H54 (cell line): ENCODE measurements at regions not wholly inside any gene's neighbourhood (a gene's known extent, or its start where the extent isn't known, plus 50 kb on each side); places are given as distances from the start of the nearest gene placed in this dataset.
"Not testable (repeated sequence)": the region's sequence is repeated elsewhere in the genome, so short reads cannot be mapped to it uniquely, and the experiment has no call there.

Experiments used
- DNase-seq: peaks from one replicate; pipeline ENCODE4 v3.0.0; 2011; ENCODE audit warnings: low spot score, mixed read lengths; ENCODE audit not compliant: insufficient read length
- FAIRE-seq: peaks from 3 replicates; lab custom pipeline; 2011; peaks lifted over from hg19 to GRCh38; lab: Jason Lieb, UNC
- POLR2A ChIP-seq: IDR thresholded peaks from 2 replicates; pipeline ENCODE4 v1.6.1; 2011; ENCODE audit warnings: low read depth, mild to moderate bottlenecking, low read length

- TF ChIP-seq POLR2A = no peak
- DNase-seq = no peak
- FAIRE-seq = no peak
These were observed 386.0 kb upstream of the ADAMTS5 start for GRCh38 chr21:27352885-27353284.

- FAIRE-seq (peak; percentile 90), DNase-seq (peak; percentile 9)
- no peak for TF ChIP-seq POLR2A
These were observed 379.2 kb upstream of the ADAMTS5 start for GRCh38 chr21:27346041-27346448.

GRCh38 chr21:27339902-27340301 is 373.0 kb upstream of the ADAMTS5 start:
- no peak for TF ChIP-seq POLR2A

GRCh38 chr21:27338007-27338406 is 371.1 kb upstream of the ADAMTS5 start:
- FAIRE-seq, DNase-seq: not testable (repeated sequence)

More at GRCh38 chr21:27339902-27340301, 373.0 kb upstream of the ADAMTS5 start:
- no peak for FAIRE-seq
- no peak for DNase-seq

- no peak for TF ChIP-seq POLR2A
- FAIRE-seq (no peak), DNase-seq (no peak)
These were observed 366.2 kb upstream of the ADAMTS5 start for GRCh38 chr21:27333096-27333495.

- TF ChIP-seq POLR2A = no peak
- FAIRE-seq (no peak), DNase-seq (no peak)
These were observed 362.5 kb upstream of the ADAMTS5 start for GRCh38 chr21:27329255-27329851.

- no peak for TF ChIP-seq POLR2A
- FAIRE-seq (peak; percentile 61), DNase-seq (no peak)
These were observed 359.4 kb upstream of the ADAMTS5 start for GRCh38 chr21:27326301-27326700.

- DNase-seq (no peak), FAIRE-seq (no peak)
- TF ChIP-seq POLR2A = no peak
These were observed 356.4 kb upstream of the ADAMTS5 start for GRCh38 chr21:27323331-27323730.

- DNase-seq (no peak), FAIRE-seq (no peak)
- no peak for TF ChIP-seq POLR2A
These were observed 354.9 kb upstream of the ADAMTS5 start for GRCh38 chr21:27321791-27322190.

- DNase-seq = no peak
- TF ChIP-seq POLR2A = no peak
- no peak for FAIRE-seq
These were observed 354.0 kb upstream of the ADAMTS5 start for GRCh38 chr21:27320868-27321267.

GRCh38 chr21:27317601-27318000 is 350.7 kb upstream of the ADAMTS5 start:
- not testable (repeated sequence) for DNase-seq, FAIRE-seq

- DNase-seq (no peak), FAIRE-seq (no peak)
- TF ChIP-seq POLR2A = no peak
These were observed 348.5 kb upstream of the ADAMTS5 start for GRCh38 chr21:27315373-27315772.

- no peak for FAIRE-seq
- no peak for TF ChIP-seq POLR2A
These were observed 347.2 kb upstream of the ADAMTS5 start for GRCh38 chr21:27314131-27314530.

GRCh38 chr21:27306791-27307775 is 340.2 kb upstream of the ADAMTS5 start:
- peak; percentile 6 for FAIRE-seq
- DNase-seq = no peak
- TF ChIP-seq POLR2A = no peak

More at GRCh38 chr21:27314131-27314530, 347.2 kb upstream of the ADAMTS5 start:
- no peak for DNase-seq
